ENCODE measurements at regions not wholly inside any gene's neighbourhood (a gene's known extent, or its start where the extent isn't known, plus 50 kb on each side); places are given as distances from the start of the nearest gene placed in this dataset.
A peak's percentile ranks its signal among the peaks of the same experiment; 100 is the strongest.

DNA sequence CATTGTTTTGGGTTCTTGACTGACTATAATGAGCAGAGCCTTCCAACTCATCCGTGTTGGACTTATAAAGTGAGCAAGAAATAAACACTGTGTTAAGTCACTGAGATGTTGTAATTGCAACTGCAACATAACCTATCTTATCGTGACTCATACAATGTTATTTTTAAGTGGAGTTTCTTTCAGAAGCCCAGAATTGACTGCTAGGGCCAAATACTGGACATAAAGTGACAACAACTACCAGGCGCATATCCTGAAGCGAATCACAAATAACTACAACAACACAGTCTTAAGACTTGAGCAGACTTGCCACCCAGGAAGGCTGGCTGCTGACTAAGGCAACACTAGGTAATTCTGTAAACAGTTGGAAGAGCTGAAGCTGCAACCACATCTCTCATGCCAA is 326.6 kb downstream of the COL12A1 start:
- H4K20me1 ChIP-seq (replicated peaks; ENCODE audit: insufficient read depth): no peaks in the 10 kb centered on the region
- no peaks in the 10 kb centered on the region for H3K9me3 Mint-ChIP-seq

More for the DNA sequence above, 326.6 kb downstream of the COL12A1 start:
- H3K4me3 ChIP-seq: no peak overlapping the region
- no peak overlapping the region for H3K27ac ChIP-seq (ENCODE audit: low read depth)
- H2AFZ ChIP-seq: 0 out of 2 replicates have a peak overlapping the region, but pooled peaks have one; percentile 56
- H3K4me2 ChIP-seq: no peak overlapping the region
- H3K27me3 ChIP-seq (ENCODE audit: insufficient read depth): no peaks in the 10 kb centered on the region
- H3F3A ChIP-seq (replicated peaks; ENCODE audit: low read depth): no peaks in the 10 kb centered on the region
- no peak for TF ChIP-seq STAT1 (IDR thresholded peaks at IDR 0.05; ENCODE audit: unreplicated experiment)
- TF ChIP-seq, protein P1, sequence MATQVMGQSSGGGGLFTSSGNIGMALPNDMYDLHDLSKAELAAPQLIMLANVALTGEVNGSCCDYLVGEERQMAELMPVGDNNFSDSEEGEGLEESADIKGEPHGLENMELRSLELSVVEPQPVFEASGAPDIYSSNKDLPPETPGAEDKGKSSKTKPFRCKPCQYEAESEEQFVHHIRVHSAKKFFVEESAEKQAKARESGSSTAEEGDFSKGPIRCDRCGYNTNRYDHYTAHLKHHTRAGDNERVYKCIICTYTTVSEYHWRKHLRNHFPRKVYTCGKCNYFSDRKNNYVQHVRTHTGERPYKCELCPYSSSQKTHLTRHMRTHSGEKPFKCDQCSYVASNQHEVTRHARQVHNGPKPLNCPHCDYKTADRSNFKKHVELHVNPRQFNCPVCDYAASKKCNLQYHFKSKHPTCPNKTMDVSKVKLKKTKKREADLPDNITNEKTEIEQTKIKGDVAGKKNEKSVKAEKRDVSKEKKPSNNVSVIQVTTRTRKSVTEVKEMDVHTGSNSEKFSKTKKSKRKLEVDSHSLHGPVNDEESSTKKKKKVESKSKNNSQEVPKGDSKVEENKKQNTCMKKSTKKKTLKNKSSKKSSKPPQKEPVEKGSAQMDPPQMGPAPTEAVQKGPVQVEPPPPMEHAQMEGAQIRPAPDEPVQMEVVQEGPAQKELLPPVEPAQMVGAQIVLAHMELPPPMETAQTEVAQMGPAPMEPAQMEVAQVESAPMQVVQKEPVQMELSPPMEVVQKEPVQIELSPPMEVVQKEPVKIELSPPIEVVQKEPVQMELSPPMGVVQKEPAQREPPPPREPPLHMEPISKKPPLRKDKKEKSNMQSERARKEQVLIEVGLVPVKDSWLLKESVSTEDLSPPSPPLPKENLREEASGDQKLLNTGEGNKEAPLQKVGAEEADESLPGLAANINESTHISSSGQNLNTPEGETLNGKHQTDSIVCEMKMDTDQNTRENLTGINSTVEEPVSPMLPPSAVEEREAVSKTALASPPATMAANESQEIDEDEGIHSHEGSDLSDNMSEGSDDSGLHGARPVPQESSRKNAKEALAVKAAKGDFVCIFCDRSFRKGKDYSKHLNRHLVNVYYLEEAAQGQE (IDR thresholded peaks at IDR 0.05; ENCODE audit: unreplicated experiment): no peak
- no peak for TF ChIP-seq NANOG (IDR thresholded peaks at IDR 0.05; ENCODE audit: borderline replicate concordance)
- no peak for TF ChIP-seq ZNF331 (CRISPR knock-in tag; IDR thresholded peaks at IDR 0.05; ENCODE audit: low read depth)
- TF ChIP-seq CREB1 (CRISPR knock-in tag; IDR thresholded peaks at IDR 0.05; ENCODE audit: low read depth): no peak
- TF ChIP-seq, protein P2, sequence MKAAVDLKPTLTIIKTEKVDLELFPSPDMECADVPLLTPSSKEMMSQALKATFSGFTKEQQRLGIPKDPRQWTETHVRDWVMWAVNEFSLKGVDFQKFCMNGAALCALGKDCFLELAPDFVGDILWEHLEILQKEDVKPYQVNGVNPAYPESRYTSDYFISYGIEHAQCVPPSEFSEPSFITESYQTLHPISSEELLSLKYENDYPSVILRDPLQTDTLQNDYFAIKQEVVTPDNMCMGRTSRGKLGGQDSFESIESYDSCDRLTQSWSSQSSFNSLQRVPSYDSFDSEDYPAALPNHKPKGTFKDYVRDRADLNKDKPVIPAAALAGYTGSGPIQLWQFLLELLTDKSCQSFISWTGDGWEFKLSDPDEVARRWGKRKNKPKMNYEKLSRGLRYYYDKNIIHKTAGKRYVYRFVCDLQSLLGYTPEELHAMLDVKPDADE (IDR thresholded peaks at IDR 0.05): no peak
- no peak for TF ChIP-seq POLR2AphosphoS5 (IDR thresholded peaks at IDR 0.05; ENCODE audit: low read depth)
- TF ChIP-seq, protein P3, sequence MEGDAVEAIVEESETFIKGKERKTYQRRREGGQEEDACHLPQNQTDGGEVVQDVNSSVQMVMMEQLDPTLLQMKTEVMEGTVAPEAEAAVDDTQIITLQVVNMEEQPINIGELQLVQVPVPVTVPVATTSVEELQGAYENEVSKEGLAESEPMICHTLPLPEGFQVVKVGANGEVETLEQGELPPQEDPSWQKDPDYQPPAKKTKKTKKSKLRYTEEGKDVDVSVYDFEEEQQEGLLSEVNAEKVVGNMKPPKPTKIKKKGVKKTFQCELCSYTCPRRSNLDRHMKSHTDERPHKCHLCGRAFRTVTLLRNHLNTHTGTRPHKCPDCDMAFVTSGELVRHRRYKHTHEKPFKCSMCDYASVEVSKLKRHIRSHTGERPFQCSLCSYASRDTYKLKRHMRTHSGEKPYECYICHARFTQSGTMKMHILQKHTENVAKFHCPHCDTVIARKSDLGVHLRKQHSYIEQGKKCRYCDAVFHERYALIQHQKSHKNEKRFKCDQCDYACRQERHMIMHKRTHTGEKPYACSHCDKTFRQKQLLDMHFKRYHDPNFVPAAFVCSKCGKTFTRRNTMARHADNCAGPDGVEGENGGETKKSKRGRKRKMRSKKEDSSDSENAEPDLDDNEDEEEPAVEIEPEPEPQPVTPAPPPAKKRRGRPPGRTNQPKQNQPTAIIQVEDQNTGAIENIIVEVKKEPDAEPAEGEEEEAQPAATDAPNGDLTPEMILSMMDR (conservative IDR thresholded peaks at IDR 0.05; ENCODE audit: low read depth in 2 of 2): no peak
- TF ChIP-seq EZH2 (IDR thresholded peaks at IDR 0.05; ENCODE audit: low read depth, unreplicated experiment): no peak
- H3K4me1 Mint-ChIP-seq: no peaks in the 10 kb centered on the region
- H3K27ac Mint-ChIP-seq: no peak overlapping the region
- H3K4me3 Mint-ChIP-seq: no peak overlapping the region
- no peaks in the 10 kb centered on the region for H3K27me3 Mint-ChIP-seq (ENCODE audit: insufficient read depth, low read depth, poor library complexity)
- H3K36me3 ChIP-seq (ENCODE audit: insufficient read depth): no peaks in the 10 kb centered on the region
- ATAC-seq (no peak), DNase-seq (ENCODE audit: low spot score) (no peak)
- no peaks in the 10 kb centered on the region for H3K79me2 ChIP-seq (replicated peaks; ENCODE audit: insufficient read depth)
- H3K9me2 ChIP-seq (ENCODE audit: insufficient read depth): no peaks in the 10 kb centered on the region
- H3K4me1 ChIP-seq (ENCODE audit: insufficient read depth): no peaks in the 10 kb centered on the region
- H3K36me3 Mint-ChIP-seq (ENCODE audit: low read depth): no peaks in the 10 kb centered on the region

Data from GM23338 (cell line).